BJ (cell line): ENCODE measurements at regions not wholly inside any gene's neighbourhood (a gene's known extent, or its start where the extent isn't known, plus 50 kb on each side); places are given as distances from the start of the nearest gene placed in this dataset.

Experiments used
- CTCF ChIA-PET: fragments of 350-600 bp; formaldehyde crosslinking; extraction: SDS; loops from one replicate; lab custom pipeline; 2021; ENCODE audit warnings: antibody characterized with exemption, inconsistent platforms; lab: Yijun Ruan, JAX
- POLR2A ChIA-PET: fragments of 300-600 bp; sonication (Branson Sonifier 250); formaldehyde crosslinking; extraction: SDS; loops from one replicate; lab custom pipeline; 2021; ENCODE audit warnings: antibody characterized with exemption; lab: Charles Lee
- DNase-seq: peaks from one replicate; pipeline ENCODE4 v3.0.0-alpha.2; 2011; ENCODE audit warnings: low read depth
- H3K27me3 ChIP-seq: 2 replicates; pipeline ENCODE4 v1.6.0; 2011; ENCODE audit warnings: low read length; ENCODE audit not compliant: control insufficient read depth, insufficient read depth
- H3K36me3 ChIP-seq: 2 replicates; pipeline ENCODE4 v1.5.1; 2011; ENCODE audit warnings: low read length; ENCODE audit not compliant: control insufficient read depth, insufficient read depth
- H3K4me3 ChIP-seq: 2 replicates; pipeline ENCODE4 v1.5.1; 2011; ENCODE audit warnings: low read depth, mild to moderate bottlenecking, control low read depth, low read length
- CTCF ChIP-seq: IDR thresholded peaks from 2 replicates; pipeline ENCODE4 v1.5.1; 2011; ENCODE audit warnings: low read depth, mild to moderate bottlenecking, control low read depth, inconsistent platforms, low read length, moderate library complexity; ENCODE audit not compliant: insufficient read depth

GRCh38 chr12:46087916-46088439, 97.6 kb upstream of the SCAF11 start:
- ChIA-PET CTCF (no interaction called here), POLR2A (no interaction called here)
- Histone ChIP-seq H3K27me3 (no peaks in the 10 kb centered on the region; the same call in 1 of the 2 replicates), H3K36me3 (no peaks in the 10 kb centered on the region), H3K4me3 (no peak overlapping the region)
- TF ChIP-seq CTCF, result no peak
- no peak for DNase-seq

GRCh38 chr12:46084666-46085631, 94.6 kb upstream of the SCAF11 start:
- H3K36me3 ChIP-seq, result no peaks in the 10 kb centered on the region
- CTCF ChIA-PET, result no interaction called here

GRCh38 chr12:46082490-46083200, 92.3 kb upstream of the SCAF11 start:
- TF ChIP-seq CTCF, result no peak
- H3K36me3 ChIP-seq, result no peaks in the 10 kb centered on the region
- no peak for DNase-seq
- CTCF ChIA-PET, result interaction anchor here (1.8 kb wide), 1 partner anchor 10 kb away, joined by 15 read pairs; no protein-coding TSS in a partner anchor
- H3K4me3 ChIP-seq, result no peak overlapping the region
- POLR2A ChIA-PET, result no interaction called here
- H3K27me3 ChIP-seq, result peaks cover 4% of the 10 kb centered on the region

More at GRCh38 chr12:46084666-46085631, 94.6 kb upstream of the SCAF11 start:
- no peak for TF ChIP-seq CTCF
- Histone ChIP-seq H3K27me3 (no peaks in the 10 kb centered on the region), H3K4me3 (no peak overlapping the region)
- DNase-seq, result no peak
- POLR2A ChIA-PET, result no interaction called here

- POLR2A ChIA-PET, result no interaction called here
These were observed 82.9 kb upstream of the SCAF11 start for GRCh38 chr12:46073321-46073720.

More at GRCh38 chr12:46073321-46073720, 82.9 kb upstream of the SCAF11 start:
- H3K36me3 ChIP-seq, result no peaks in the 10 kb centered on the region
- TF ChIP-seq CTCF, result no peak
- CTCF ChIA-PET, result interaction anchor here (1.2 to 2.6 kb wide), 2 partner anchors 9 to 947 kb away, joined by 3 to 15 read pairs; no protein-coding TSS in a partner anchor
- peaks cover 5% of the 10 kb centered on the region for H3K27me3 ChIP-seq
- DNase-seq, result no peak
- no peak overlapping the region for H3K4me3 ChIP-seq
